ENCODE measurements at regions not wholly inside any gene's neighbourhood (a gene's known extent, or its start where the extent isn't known, plus 50 kb on each side); places are given as distances from the start of the nearest gene placed in this dataset.
"Not testable (repeated sequence)": the region's sequence is repeated elsewhere in the genome, so short reads cannot be mapped to it uniquely, and the experiment has no call there.

- DNase-seq (no peak), FAIRE-seq (no peak)
- no peak overlapping the region for H3K27ac ChIP-seq (ENCODE audit: low read depth in 2 of 2, low read length in 2 of 2)
- no peak overlapping the region for H3K4me3 ChIP-seq (ENCODE audit: low read length in 3 of 3)
- TF ChIP-seq, protein P1, sequence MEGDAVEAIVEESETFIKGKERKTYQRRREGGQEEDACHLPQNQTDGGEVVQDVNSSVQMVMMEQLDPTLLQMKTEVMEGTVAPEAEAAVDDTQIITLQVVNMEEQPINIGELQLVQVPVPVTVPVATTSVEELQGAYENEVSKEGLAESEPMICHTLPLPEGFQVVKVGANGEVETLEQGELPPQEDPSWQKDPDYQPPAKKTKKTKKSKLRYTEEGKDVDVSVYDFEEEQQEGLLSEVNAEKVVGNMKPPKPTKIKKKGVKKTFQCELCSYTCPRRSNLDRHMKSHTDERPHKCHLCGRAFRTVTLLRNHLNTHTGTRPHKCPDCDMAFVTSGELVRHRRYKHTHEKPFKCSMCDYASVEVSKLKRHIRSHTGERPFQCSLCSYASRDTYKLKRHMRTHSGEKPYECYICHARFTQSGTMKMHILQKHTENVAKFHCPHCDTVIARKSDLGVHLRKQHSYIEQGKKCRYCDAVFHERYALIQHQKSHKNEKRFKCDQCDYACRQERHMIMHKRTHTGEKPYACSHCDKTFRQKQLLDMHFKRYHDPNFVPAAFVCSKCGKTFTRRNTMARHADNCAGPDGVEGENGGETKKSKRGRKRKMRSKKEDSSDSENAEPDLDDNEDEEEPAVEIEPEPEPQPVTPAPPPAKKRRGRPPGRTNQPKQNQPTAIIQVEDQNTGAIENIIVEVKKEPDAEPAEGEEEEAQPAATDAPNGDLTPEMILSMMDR (IDR thresholded peaks at IDR 0.05; ENCODE audit: borderline replicate concordance, extremely low read depth, insufficient read depth): no peak
- intact Hi-C loops (cut with DNase I): no loop called here
- H3K27me3 ChIP-seq (ENCODE audit: control insufficient read depth, insufficient read depth, low read length): no peaks in the 10 kb centered on the region
- no peaks in the 10 kb centered on the region for H3K9me3 ChIP-seq (ENCODE audit: control insufficient read depth in 2 of 3, insufficient read depth in 1 of 3, low read length in 3 of 3)
- no peaks in the 10 kb centered on the region for H3K4me1 ChIP-seq (ENCODE audit: control insufficient read depth in 2 of 3, insufficient read depth in 2 of 3, low read depth in 1 of 3, low read length in 3 of 3)
- no peak overlapping the region for H3K9ac ChIP-seq (ENCODE audit: low read length in 3 of 3)
- no peaks in the 10 kb centered on the region for H3K36me3 ChIP-seq (ENCODE audit: control insufficient read depth in 2 of 3, insufficient read depth in 3 of 3, low read length in 3 of 3)
Measured at GRCh38 chr2:103176294-103176915, 414.6 kb downstream of the TMEM182 start.

- Histone ChIP-seq H3K9ac (ENCODE audit: low read length in 3 of 3) (no peak overlapping the region), H3K27me3 (ENCODE audit: control insufficient read depth, insufficient read depth, low read length) (no peaks in the 10 kb centered on the region), H3K4me1 (ENCODE audit: control insufficient read depth in 2 of 3, insufficient read depth in 2 of 3, low read depth in 1 of 3, low read length in 3 of 3) (no peaks in the 10 kb centered on the region), H3K36me3 (ENCODE audit: control insufficient read depth in 2 of 3, insufficient read depth in 3 of 3, low read length in 3 of 3) (no peaks in the 10 kb centered on the region), H3K9me3 (ENCODE audit: control insufficient read depth in 2 of 3, insufficient read depth in 1 of 3, low read length in 3 of 3) (no peaks in the 10 kb centered on the region), H3K4me3 (ENCODE audit: low read length in 3 of 3) (no peak overlapping the region), H3K27ac (ENCODE audit: low read depth in 2 of 2, low read length in 2 of 2) (no peak overlapping the region)
- no peak for FAIRE-seq
- no peak for DNase-seq
- TF ChIP-seq, protein P1 (IDR thresholded peaks at IDR 0.05; ENCODE audit: borderline replicate concordance, extremely low read depth, insufficient read depth): no peak
- intact Hi-C loops (cut with DNase I): no loop called here
Measured at GRCh38 chr2:103179798-103180197, 418.0 kb downstream of the TMEM182 start.

GRCh38 chr2:103183061-103183460, 421.2 kb downstream of the TMEM182 start:
- Histone ChIP-seq H3K9ac (ENCODE audit: low read length in 3 of 3) (no peak overlapping the region), H3K4me3 (ENCODE audit: low read length in 3 of 3) (no peak overlapping the region), H3K27ac (ENCODE audit: low read depth in 2 of 2, low read length in 2 of 2) (no peak overlapping the region), H3K4me1 (ENCODE audit: control insufficient read depth in 2 of 3, insufficient read depth in 2 of 3, low read depth in 1 of 3, low read length in 3 of 3) (no peaks in the 10 kb centered on the region), H3K36me3 (ENCODE audit: control insufficient read depth in 2 of 3, insufficient read depth in 3 of 3, low read length in 3 of 3) (no peaks in the 10 kb centered on the region), H3K9me3 (ENCODE audit: control insufficient read depth in 2 of 3, insufficient read depth in 1 of 3, low read length in 3 of 3) (no peaks in the 10 kb centered on the region), H3K27me3 (ENCODE audit: control insufficient read depth, insufficient read depth, low read length) (no peaks in the 10 kb centered on the region)
- intact Hi-C loops (cut with DNase I): no loop called here
- TF ChIP-seq, protein P1 (IDR thresholded peaks at IDR 0.05; ENCODE audit: borderline replicate concordance, extremely low read depth, insufficient read depth): no peak
- FAIRE-seq (no peak), DNase-seq (no peak)

DNA sequence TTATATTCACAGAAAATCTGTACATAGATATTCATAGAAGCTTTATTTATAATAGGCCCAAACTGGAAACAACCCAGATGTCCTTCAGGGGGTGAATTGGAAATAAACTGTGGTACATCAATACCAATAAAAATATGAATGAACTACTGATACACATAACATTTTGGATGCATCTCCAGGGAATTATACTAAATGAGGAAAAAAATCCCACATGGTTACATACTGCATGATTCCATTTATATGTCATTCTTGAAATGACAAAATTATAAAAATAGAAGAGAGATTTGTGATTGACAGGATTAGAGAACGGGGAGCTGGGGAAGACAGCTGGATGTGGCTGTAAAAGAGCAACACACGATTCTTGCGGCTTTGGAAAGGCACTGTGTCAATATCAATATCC, 435.0 kb downstream of the TMEM182 start:
- no peak for DNase-seq
- Histone ChIP-seq H3K4me1 (ENCODE audit: control insufficient read depth in 2 of 3, insufficient read depth in 2 of 3, low read depth in 1 of 3, low read length in 3 of 3) (no peaks in the 10 kb centered on the region), H3K9me3 (ENCODE audit: control insufficient read depth in 2 of 3, insufficient read depth in 1 of 3, low read length in 3 of 3) (no peaks in the 10 kb centered on the region), H3K27me3 (ENCODE audit: control insufficient read depth, insufficient read depth, low read length) (no peaks in the 10 kb centered on the region), H3K4me3 (ENCODE audit: low read length in 3 of 3) (no peak overlapping the region), H3K36me3 (ENCODE audit: control insufficient read depth in 2 of 3, insufficient read depth in 3 of 3, low read length in 3 of 3) (no peaks in the 10 kb centered on the region), H3K9ac (ENCODE audit: low read length in 3 of 3) (no peak overlapping the region), H3K27ac (ENCODE audit: low read depth in 2 of 2, low read length in 2 of 2) (no peak overlapping the region)
- TF ChIP-seq, protein P1 (IDR thresholded peaks at IDR 0.05; ENCODE audit: borderline replicate concordance, extremely low read depth, insufficient read depth): no peak
- intact Hi-C loops (cut with DNase I): no loop called here
- FAIRE-seq: no peak

DNA sequence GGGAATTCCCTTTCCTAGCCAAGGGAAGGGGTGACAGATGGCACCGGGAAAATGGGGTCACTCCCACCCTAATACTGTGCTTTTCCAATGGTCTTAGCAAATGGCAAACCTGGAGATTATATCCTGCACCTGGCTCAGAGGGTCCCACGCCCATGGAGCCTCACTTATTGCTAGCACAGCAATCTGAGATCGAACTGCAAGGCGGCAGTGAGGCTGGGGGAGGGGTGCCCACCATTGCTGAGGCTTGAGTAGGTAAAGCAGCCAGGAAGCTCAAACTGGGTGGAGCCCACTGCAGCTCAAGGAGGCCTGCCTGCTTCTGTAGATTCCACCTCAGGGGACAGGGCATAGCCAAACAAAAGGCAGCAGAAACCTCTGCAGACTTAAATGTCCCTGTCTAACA, 438.9 kb downstream of the TMEM182 start:
- H3K9me3 ChIP-seq (ENCODE audit: control insufficient read depth in 2 of 3, insufficient read depth in 1 of 3, low read length in 3 of 3); DNase-seq; H3K27ac ChIP-seq (ENCODE audit: low read depth in 2 of 2, low read length in 2 of 2); intact Hi-C loops (cut with DNase I); FAIRE-seq; H3K27me3 ChIP-seq (ENCODE audit: control insufficient read depth, insufficient read depth, low read length); H3K4me1 ChIP-seq (ENCODE audit: control insufficient read depth in 2 of 3, insufficient read depth in 2 of 3, low read depth in 1 of 3, low read length in 3 of 3); H3K9ac ChIP-seq (ENCODE audit: low read length in 3 of 3); H3K36me3 ChIP-seq (ENCODE audit: control insufficient read depth in 2 of 3, insufficient read depth in 3 of 3, low read length in 3 of 3); H3K4me3 ChIP-seq (ENCODE audit: low read length in 3 of 3): not testable (repeated sequence)

Data from kidney (tissue), 13 donors.